Panc1 (cell line): ENCODE measurements at regions not wholly inside any gene's neighbourhood (a gene's known extent, or its start where the extent isn't known, plus 50 kb on each side); places are given as distances from the start of the nearest gene placed in this dataset.

Source experiments
- ATAC-seq: fragments of 200-7000 bp; cut with Tn5 transposase; 2 replicates; pipeline ENCODE4 v1.9.1; 2020; ENCODE audit warnings: mild to moderate bottlenecking, moderate library complexity
- BruUV-seq: library from RNA; stranded (reverse); fragments of 400-500 nt; replicated peaks from 2 replicates; lab custom pipeline; 2021; lab: Mats Ljungman, UMichigan
- CTCF ChIA-PET: fragments of 300-600 bp; sonication (Branson Sonifier 250); formaldehyde crosslinking; loops from one replicate; lab custom pipeline; 2022; ENCODE audit warnings: antibody characterized with exemption; lab: Charles Lee
- POLR2A ChIA-PET: fragments of 300-600 bp; sonication (Branson Sonifier 250); formaldehyde crosslinking; loops from one replicate; lab custom pipeline; 2022; ENCODE audit warnings: antibody characterized with exemption; lab: Charles Lee
- DNase-seq: peaks from one replicate; pipeline ENCODE4 v3.0.0-alpha.2; 2010; ENCODE audit warnings: low read depth, low spot score
- H3K27ac ChIP-seq: 2 replicates; pipeline ENCODE4 v1.5.1; 2011; ENCODE audit warnings: mild to moderate bottlenecking, low read length, inconsistent platforms
- H3K27me3 ChIP-seq: fragments of 200-500 bp; sonication (Bioruptor generic); 2 replicates; pipeline ENCODE4 v1.6.0; 2014; ENCODE audit warnings: low read length, inconsistent platforms; ENCODE audit not compliant: control insufficient read depth, insufficient read depth
- H3K36me3 ChIP-seq: fragments of 200-500 bp; sonication (Bioruptor generic); 2 replicates; pipeline ENCODE4 v1.5.1; 2014; ENCODE audit warnings: inconsistent platforms, mild to moderate bottlenecking, low read length, moderate library complexity; ENCODE audit not compliant: control insufficient read depth, insufficient read depth
- H3K4me1 ChIP-seq: 2 replicates; pipeline ENCODE4 v1.5.1; 2011; ENCODE audit warnings: inconsistent platforms, mild to moderate bottlenecking, low read length, moderate library complexity; ENCODE audit not compliant: control insufficient read depth, insufficient read depth
- H3K4me3 ChIP-seq, 2 experiments: 2 replicates each; pipeline ENCODE4 v1.5.1; 2011 to 2012; ENCODE audit warnings: low read depth in 2 of 2, low read length in 2 of 2, mild to moderate bottlenecking in 2 of 2, inconsistent platforms in 1 of 2, moderate library complexity in 1 of 2
- H3K9me3 ChIP-seq: fragments of 200-500 bp; sonication (Bioruptor generic); 2 replicates; pipeline ENCODE4 v1.5.1; 2014; ENCODE audit warnings: low read depth, mild to moderate bottlenecking, inconsistent platforms, low read length, moderate library complexity; ENCODE audit not compliant: control insufficient read depth, insufficient read depth
- POLR2AphosphoS5 ChIP-seq: IDR thresholded peaks from 2 replicates; pipeline ENCODE4 v1.6.1; 2012; ENCODE audit warnings: mild to moderate bottlenecking, low read depth, low read length, moderate library complexity
- SIN3A ChIP-seq: IDR thresholded peaks from 2 replicates; pipeline ENCODE4 v1.6.1; 2012; ENCODE audit warnings: low read depth, mild to moderate bottlenecking, low read length, moderate library complexity, borderline replicate concordance; ENCODE audit not compliant: insufficient read depth
- TCF7L2 ChIP-seq: IDR thresholded peaks from 2 replicates; pipeline ENCODE4 v1.6.1; 2011; ENCODE audit warnings: mild to moderate bottlenecking, low read depth, low read length, inconsistent platforms
- in situ Hi-C: cut with HindIII; loops from 2 replicates; pipeline ENCODE4 v1.10.0; 2016; ENCODE audit warnings: low sequenced_read_pairs, low pct_unique_long_range_greater_than_20kb
- intact Hi-C: fragments of 100-400 bp; cut with micrococcal nuclease; formaldehyde crosslinking; loops from one replicate; pipeline ENCODE4 v1.10.0; 2022; ENCODE audit not compliant: unreplicated experiment
- TF ChIP-seq, protein P1 (sequence below), 2 experiments: IDR thresholded peaks; 2 replicates each; pipeline ENCODE4 v1.6.1; 2011 to 2012; ENCODE audit warnings: low read depth in 2 of 2, control low read depth in 1 of 2, low read length in 1 of 2, mild to moderate bottlenecking in 1 of 2, moderate library complexity in 1 of 2; ENCODE audit not compliant: insufficient read depth in 1 of 2
- TF ChIP-seq, protein P2 (sequence below): fragments of 450-650 bp; IDR thresholded peaks from 2 replicates; pipeline ENCODE4 v1.5.1; 2017; ENCODE audit warnings: mild to moderate bottlenecking

DNA sequence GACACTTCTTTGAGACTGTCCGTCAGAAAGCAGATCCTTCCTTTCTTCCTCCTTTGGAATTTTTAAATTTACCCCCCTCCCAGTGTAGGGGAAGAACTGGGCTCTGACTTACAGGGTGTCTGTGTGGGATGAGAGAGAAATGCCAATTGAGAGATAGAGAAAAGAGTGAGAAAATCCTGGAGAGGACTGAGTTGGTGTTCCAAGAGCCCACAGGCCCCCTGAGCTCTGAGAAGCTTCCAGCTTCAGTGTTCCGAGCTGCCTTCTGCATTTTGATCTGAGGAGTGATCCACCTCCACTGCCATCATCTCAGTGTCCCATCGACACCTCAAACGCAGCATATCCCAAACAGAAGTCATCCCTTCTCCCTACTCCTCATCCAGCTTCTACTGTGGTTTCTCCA, 70.7 kb upstream of the GRK3 start:
- no TSS peak for BruUV-seq
- POLR2A ChIA-PET: no interaction called here
- intact Hi-C loops (no loop called here), in situ Hi-C loops (no loop called here)
- H3K9me3 ChIP-seq: no peaks in the 10 kb centered on the region
- no peak overlapping the region for H3K4me3 ChIP-seq
- ATAC-seq: no peak
- no peak overlapping the region for H3K27ac ChIP-seq
- CTCF ChIA-PET: no interaction called here
- no peak for DNase-seq
- no peaks in the 10 kb centered on the region for H3K4me1 ChIP-seq
- H3K27me3 ChIP-seq: no peaks in the 10 kb centered on the region
- no peak for TF ChIP-seq TCF7L2
- no peak for TF ChIP-seq POLR2AphosphoS5
- TF ChIP-seq, protein P1, sequence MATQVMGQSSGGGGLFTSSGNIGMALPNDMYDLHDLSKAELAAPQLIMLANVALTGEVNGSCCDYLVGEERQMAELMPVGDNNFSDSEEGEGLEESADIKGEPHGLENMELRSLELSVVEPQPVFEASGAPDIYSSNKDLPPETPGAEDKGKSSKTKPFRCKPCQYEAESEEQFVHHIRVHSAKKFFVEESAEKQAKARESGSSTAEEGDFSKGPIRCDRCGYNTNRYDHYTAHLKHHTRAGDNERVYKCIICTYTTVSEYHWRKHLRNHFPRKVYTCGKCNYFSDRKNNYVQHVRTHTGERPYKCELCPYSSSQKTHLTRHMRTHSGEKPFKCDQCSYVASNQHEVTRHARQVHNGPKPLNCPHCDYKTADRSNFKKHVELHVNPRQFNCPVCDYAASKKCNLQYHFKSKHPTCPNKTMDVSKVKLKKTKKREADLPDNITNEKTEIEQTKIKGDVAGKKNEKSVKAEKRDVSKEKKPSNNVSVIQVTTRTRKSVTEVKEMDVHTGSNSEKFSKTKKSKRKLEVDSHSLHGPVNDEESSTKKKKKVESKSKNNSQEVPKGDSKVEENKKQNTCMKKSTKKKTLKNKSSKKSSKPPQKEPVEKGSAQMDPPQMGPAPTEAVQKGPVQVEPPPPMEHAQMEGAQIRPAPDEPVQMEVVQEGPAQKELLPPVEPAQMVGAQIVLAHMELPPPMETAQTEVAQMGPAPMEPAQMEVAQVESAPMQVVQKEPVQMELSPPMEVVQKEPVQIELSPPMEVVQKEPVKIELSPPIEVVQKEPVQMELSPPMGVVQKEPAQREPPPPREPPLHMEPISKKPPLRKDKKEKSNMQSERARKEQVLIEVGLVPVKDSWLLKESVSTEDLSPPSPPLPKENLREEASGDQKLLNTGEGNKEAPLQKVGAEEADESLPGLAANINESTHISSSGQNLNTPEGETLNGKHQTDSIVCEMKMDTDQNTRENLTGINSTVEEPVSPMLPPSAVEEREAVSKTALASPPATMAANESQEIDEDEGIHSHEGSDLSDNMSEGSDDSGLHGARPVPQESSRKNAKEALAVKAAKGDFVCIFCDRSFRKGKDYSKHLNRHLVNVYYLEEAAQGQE (IDR thresholded peaks at IDR 0.05; ENCODE audit: insufficient read depth in 1 of 2, low read depth in 2 of 2, low read length in 1 of 2): no peak
- no peaks in the 10 kb centered on the region for H3K36me3 ChIP-seq

DNA sequence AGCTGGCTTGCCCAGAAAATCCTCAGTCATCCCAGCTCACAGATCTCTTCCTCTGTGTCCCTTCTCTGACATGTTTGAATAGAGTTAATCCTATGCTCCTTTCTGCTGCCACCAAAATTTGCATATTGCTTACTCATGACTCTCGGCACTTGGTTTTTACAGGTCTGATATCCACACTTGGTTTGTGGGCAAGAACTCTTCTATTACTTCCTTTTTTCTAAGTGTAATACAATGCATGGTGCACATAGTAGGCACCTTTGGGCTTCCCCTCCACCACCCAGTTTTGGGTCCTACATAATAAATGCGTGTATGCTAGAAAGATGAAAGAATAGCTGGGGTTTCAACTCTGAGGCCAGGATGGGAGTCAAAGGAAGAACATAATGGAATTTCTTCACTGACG, 69.7 kb upstream of the GRK3 start:
- H3K27ac ChIP-seq: no peak overlapping the region
- no peaks in the 10 kb centered on the region for H3K4me1 ChIP-seq
- intact Hi-C loops: no loop called here
- POLR2A ChIA-PET: interaction anchor here (0.6 kb wide), 1 partner anchor 37 kb away, joined by 4 read pairs; no protein-coding TSS in a partner anchor
- DNase-seq (no peak), ATAC-seq (no peak)
- H3K27me3 ChIP-seq: no peaks in the 10 kb centered on the region
- no TSS peak for BruUV-seq
- in situ Hi-C loops: no loop called here
- CTCF ChIA-PET: no interaction called here
- TF ChIP-seq POLR2AphosphoS5 (no peak), SIN3A (no peak), TCF7L2 (no peak)
- TF ChIP-seq, protein P2, sequence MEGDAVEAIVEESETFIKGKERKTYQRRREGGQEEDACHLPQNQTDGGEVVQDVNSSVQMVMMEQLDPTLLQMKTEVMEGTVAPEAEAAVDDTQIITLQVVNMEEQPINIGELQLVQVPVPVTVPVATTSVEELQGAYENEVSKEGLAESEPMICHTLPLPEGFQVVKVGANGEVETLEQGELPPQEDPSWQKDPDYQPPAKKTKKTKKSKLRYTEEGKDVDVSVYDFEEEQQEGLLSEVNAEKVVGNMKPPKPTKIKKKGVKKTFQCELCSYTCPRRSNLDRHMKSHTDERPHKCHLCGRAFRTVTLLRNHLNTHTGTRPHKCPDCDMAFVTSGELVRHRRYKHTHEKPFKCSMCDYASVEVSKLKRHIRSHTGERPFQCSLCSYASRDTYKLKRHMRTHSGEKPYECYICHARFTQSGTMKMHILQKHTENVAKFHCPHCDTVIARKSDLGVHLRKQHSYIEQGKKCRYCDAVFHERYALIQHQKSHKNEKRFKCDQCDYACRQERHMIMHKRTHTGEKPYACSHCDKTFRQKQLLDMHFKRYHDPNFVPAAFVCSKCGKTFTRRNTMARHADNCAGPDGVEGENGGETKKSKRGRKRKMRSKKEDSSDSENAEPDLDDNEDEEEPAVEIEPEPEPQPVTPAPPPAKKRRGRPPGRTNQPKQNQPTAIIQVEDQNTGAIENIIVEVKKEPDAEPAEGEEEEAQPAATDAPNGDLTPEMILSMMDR: no peak
- TF ChIP-seq, protein P1 (IDR thresholded peaks at IDR 0.05; ENCODE audit: insufficient read depth in 1 of 2, low read depth in 2 of 2, low read length in 1 of 2): no peak
- no peaks in the 10 kb centered on the region for H3K9me3 ChIP-seq
- no peak overlapping the region for H3K4me3 ChIP-seq
- no peaks in the 10 kb centered on the region for H3K36me3 ChIP-seq
